Esophagus muscularis mucosa (tissue), 4 donors: ENCODE measurements at regions not wholly inside any gene's neighbourhood (a gene's known extent, or its start where the extent isn't known, plus 50 kb on each side); places are given as distances from the start of the nearest gene placed in this dataset.
A peak's percentile ranks its signal among the peaks of the same experiment; 100 is the strongest.

ENCODE experiments used
- DNase-seq: peaks from one replicate; pipeline ENCODE4 v3.0.0-alpha.2; 2017; ENCODE audit errors: extremely low spot score
- H3K27ac ChIP-seq, 4 donors: fragments of 200-600 bp; sonication (generic); replicated peaks in 1 of 4; 1 replicate in 3 of 4; 2 replicates in 1 of 4; pipeline ENCODE4 v1.5.1; 2016 to 2019; ENCODE audit warnings: mild to moderate bottlenecking in 1 of 4
- H3K27me3 ChIP-seq, 4 donors: fragments of 200-600 bp; sonication (generic); one replicate each; pipeline versions ENCODE4 v1.5.1 to v1.6.0; 2016 to 2019
- H3K36me3 ChIP-seq, 4 donors: fragments of 200-600 bp; sonication (generic); one replicate each; pipeline ENCODE4 v1.5.1; 2016 to 2019
- H3K4me1 ChIP-seq, 4 donors: fragments of 200-600 bp; sonication (generic); one replicate each; pipeline ENCODE4 v1.5.1; 2016 to 2019
- H3K4me3 ChIP-seq, 4 donors: fragments of 200-600 bp; sonication (generic); 1 replicate in 2 of 4; 2 replicates in 2 of 4; pipeline ENCODE4 v1.5.1; 2016 to 2019; ENCODE audit warnings: mild to moderate bottlenecking in 4 of 4, moderate library complexity in 1 of 4
- H3K9me3 ChIP-seq, 4 donors: fragments of 200-600 bp; sonication (generic); 1 replicate in 3 of 4; 2 replicates in 1 of 4; pipeline ENCODE4 v1.5.1; 2016 to 2019
- EP300 ChIP-seq: sonication (generic); formaldehyde crosslinking; IDR thresholded peaks from one replicate; pipeline ENCODE4 v1.6.1; 2017; ENCODE audit warnings: antibody characterized with exemption
- POLR2A ChIP-seq: fragments of 450-650 bp; IDR thresholded peaks from one replicate; pipeline ENCODE4 v1.6.1; 2017; ENCODE audit warnings: antibody characterized with exemption, moderate library complexity, mild to moderate bottlenecking, low read depth
- POLR2AphosphoS5 ChIP-seq, 2 donors: sonication (generic); formaldehyde crosslinking; IDR thresholded peaks; one replicate each; pipeline ENCODE4 v1.6.1; 2017; ENCODE audit warnings: antibody characterized with exemption in 2 of 2
- WGBS: methylation state at CpG from one replicate; pipeline ENCODE4 v1.1.5; 2018; 5-methylcytosine and 5-hydroxymethylcytosine counted together
- intact Hi-C: fragments of 100-400 bp; cut with DNase I; formaldehyde crosslinking; loops from one replicate; pipeline ENCODE4 v1.15.1; 2023
- TF ChIP-seq, protein P1 (sequence below), 3 experiments: fragments of 200-600 bp in 2 of 3; fragments of 450-650 bp in 1 of 3; sonication (generic) in 2 of 3; IDR thresholded peaks; one replicate each; pipeline ENCODE4 v1.5.1; 2017 to 2019; ENCODE audit warnings: antibody characterized with exemption in 3 of 3, mild to moderate bottlenecking in 2 of 3, moderate library complexity in 1 of 3

DNA sequence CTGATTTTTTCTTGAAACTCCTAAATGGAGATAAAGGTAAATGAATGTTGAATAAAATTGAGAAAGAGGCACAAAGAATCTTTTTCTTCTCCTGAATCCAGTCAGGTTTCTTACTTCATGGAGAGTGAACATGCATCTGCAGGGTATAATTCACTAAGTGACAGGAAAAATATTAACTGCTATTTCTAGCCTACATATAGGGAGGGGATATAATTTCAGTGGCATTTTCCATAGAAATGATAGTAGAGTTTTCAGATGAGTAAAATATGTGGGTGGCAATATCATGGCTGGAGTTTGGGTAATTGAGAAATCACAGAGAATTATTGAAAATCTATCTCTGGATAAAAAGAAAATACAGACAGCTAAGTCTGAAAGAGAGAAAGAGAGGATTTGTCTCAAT lies 1227.0 kb upstream of the GJE1 start:
- TF ChIP-seq POLR2A (no peak), EP300 (no peak)
- TF ChIP-seq, protein P1, sequence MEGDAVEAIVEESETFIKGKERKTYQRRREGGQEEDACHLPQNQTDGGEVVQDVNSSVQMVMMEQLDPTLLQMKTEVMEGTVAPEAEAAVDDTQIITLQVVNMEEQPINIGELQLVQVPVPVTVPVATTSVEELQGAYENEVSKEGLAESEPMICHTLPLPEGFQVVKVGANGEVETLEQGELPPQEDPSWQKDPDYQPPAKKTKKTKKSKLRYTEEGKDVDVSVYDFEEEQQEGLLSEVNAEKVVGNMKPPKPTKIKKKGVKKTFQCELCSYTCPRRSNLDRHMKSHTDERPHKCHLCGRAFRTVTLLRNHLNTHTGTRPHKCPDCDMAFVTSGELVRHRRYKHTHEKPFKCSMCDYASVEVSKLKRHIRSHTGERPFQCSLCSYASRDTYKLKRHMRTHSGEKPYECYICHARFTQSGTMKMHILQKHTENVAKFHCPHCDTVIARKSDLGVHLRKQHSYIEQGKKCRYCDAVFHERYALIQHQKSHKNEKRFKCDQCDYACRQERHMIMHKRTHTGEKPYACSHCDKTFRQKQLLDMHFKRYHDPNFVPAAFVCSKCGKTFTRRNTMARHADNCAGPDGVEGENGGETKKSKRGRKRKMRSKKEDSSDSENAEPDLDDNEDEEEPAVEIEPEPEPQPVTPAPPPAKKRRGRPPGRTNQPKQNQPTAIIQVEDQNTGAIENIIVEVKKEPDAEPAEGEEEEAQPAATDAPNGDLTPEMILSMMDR (IDR thresholded peaks at IDR 0.05) = no peak
- no peaks in the 10 kb centered on the region for H3K27me3 ChIP-seq
- H3K4me1 ChIP-seq = no peaks in the 10 kb centered on the region
- no peaks in the 10 kb centered on the region for H3K36me3 ChIP-seq
- H3K9me3 ChIP-seq = peaks cover 0 to 4% (median 0%) of the 10 kb centered on the region in 4 donors
- intact Hi-C loops = no loop called here
- no peak overlapping the region for H3K27ac ChIP-seq
- H3K4me3 ChIP-seq = no peak overlapping the region
- DNase-seq = no peak

DNA sequence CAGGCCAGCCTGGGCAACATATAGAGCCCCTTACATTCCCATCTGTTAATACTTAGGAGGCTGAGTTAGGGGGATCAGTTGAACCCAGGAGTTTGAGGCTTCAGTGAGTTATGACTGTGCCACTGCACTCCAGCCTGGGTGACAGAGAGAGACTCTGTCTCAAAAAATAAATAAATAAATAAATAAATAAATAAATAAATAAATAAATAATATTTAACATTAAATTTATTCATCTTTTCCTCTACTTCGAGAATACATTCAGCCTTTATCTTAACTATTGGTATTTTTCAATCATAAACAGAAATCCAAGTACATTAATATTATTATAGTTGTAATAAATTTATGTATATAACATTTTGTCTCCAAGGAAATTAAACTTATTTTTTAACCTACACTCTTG lies 1227.7 kb upstream of the GJE1 start:
- peaks cover 0 to 4% (median 0%) of the 10 kb centered on the region in 4 donors for H3K9me3 ChIP-seq

DNA sequence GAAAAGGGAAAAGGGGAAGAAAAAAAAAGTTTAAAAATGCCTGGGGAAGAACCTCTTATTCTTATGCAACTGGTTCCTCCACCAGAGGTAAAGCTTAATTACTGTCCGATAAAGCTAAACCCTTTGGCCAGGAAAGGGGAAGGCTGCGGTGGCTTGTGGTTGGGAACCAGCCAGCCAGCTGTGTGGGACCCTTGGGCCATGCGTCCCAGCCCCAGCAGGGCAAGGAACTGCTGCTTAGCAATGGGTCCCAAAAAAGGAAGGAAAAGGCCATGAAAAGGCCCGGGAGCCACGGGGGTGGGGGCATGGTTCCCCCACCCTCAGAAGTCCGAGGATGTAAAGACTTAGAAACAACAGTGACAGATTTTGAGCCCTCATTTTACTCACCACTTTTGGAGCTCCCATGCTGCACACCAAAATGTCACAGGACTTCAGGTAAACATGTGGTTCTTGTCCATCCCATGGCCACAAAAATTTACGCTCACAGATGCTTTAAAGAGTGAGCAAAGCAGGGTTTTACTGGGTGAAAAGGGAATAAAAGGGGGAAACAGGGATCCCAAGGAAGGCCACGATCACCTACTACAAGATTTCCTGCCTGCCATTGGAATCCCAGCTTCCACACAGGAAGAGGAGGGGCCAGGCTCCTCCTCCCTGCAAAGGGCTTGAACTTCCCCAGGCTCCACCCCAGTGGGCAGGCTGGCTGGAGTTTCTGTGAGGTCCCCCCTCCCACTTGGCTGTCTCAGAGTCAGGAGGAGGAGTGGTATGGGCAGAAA lies 1234.7 kb upstream of the GJE1 start:
- Histone ChIP-seq H3K4me1 (no peaks in the 10 kb centered on the region), H3K36me3 (no peaks in the 10 kb centered on the region), H3K27me3 (no peaks in the 10 kb centered on the region), H3K4me3 (peak overlapping the region in 3 of 4 donors; percentile 2 to 29 (median 5)), H3K27ac (no peak overlapping the region), H3K9me3 (peaks cover 0 to 7% (median 0%) of the 10 kb centered on the region in 4 donors)
- intact Hi-C loops = no loop called here
- no peak for DNase-seq
- 78% methylated on average over 8 of the region's 8 CpGs for WGBS
- TF ChIP-seq POLR2A = no peak
- TF ChIP-seq, protein P1 (IDR thresholded peaks at IDR 0.05) = no peak
- TF ChIP-seq EP300 = no peak
- no peak for TF ChIP-seq POLR2AphosphoS5 (IDR thresholded peaks at IDR 0.05)

More for the DNA sequence above, 1227.7 kb upstream of the GJE1 start:
- TF ChIP-seq POLR2A (no peak), EP300 (no peak), POLR2AphosphoS5 (IDR thresholded peaks at IDR 0.05) (no peak)
- TF ChIP-seq, protein P1 (IDR thresholded peaks at IDR 0.05) = no peak
- Histone ChIP-seq H3K27ac (no peak overlapping the region), H3K36me3 (no peaks in the 10 kb centered on the region), H3K4me1 (no peaks in the 10 kb centered on the region), H3K4me3 (no peak overlapping the region), H3K27me3 (no peaks in the 10 kb centered on the region)
- intact Hi-C loops = no loop called here
- DNase-seq = no peak
- 94% methylated on average over 1 of the region's 1 CpG for WGBS

DNA sequence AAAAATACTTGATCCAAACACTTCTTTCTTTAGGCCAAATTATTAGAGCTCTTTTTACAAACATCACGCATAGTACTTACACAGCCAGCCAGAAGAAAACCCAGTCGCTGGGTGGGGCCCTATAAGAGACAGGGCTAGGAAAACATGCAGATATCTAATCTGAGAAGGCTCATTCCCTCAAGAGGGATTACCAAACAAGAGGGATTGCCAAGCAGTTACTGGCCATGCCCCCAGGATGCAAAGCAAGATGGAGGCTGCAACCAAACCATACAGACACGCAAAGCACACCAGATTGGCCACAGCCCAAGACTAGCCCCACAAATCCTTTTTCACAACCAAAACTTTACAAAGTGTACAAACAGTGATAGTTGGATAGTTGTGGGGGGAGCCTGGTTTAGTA lies 1235.4 kb upstream of the GJE1 start:
- no peaks in the 10 kb centered on the region for H3K27me3 ChIP-seq
- H3K4me3 ChIP-seq = peak overlapping the region in 3 of 4 donors; percentile 2 to 29 (median 5)
- DNase-seq = no peak
- no peaks in the 10 kb centered on the region for H3K36me3 ChIP-seq
- intact Hi-C loops = no loop called here
- H3K9me3 ChIP-seq = peaks cover 0 to 7% (median 0%) of the 10 kb centered on the region in 4 donors
- TF ChIP-seq POLR2AphosphoS5 (IDR thresholded peaks at IDR 0.05) (no peak), EP300 (no peak), POLR2A (no peak)
- TF ChIP-seq, protein P1 (IDR thresholded peaks at IDR 0.05) = no peak
- WGBS = 83% methylated on average over 3 of the region's 3 CpGs
- no peaks in the 10 kb centered on the region for H3K4me1 ChIP-seq
- H3K27ac ChIP-seq = no peak overlapping the region

DNA sequence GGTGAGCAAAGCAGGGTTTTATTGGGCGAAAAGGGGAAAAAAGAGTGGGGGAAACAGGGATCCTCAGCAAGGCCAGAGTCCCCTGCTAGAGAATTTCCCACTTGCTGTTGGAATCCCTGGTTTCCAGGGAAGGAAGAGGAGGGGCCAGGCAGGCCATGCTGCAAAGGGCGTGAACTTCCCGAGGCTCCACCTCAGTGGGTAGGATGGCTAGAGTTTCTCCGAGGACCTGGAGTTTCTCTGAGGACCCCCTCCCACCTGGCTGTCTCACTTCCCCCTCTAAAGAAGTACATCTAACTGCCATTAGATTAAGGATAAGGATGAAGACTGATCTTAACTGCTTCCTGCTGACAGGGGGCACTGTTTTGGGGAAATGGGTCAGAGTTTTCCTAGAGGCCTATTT lies 1239.3 kb upstream of the GJE1 start:
- Histone ChIP-seq H3K4me1 (no peaks in the 10 kb centered on the region), H3K9me3 (peaks cover 0 to 3% (median 0%) of the 10 kb centered on the region in 4 donors), H3K27ac (no peak overlapping the region), H3K4me3 (no peak overlapping the region), H3K36me3 (no peaks in the 10 kb centered on the region), H3K27me3 (no peaks in the 10 kb centered on the region)
- WGBS = 62% methylated on average over 4 of the region's 4 CpGs
- no peak for TF ChIP-seq EP300
- intact Hi-C loops = no loop called here
- no peak for DNase-seq
